ENCODE measurements at regions not wholly inside any gene's neighbourhood (a gene's known extent, or its start where the extent isn't known, plus 50 kb on each side); places are given as distances from the start of the nearest gene placed in this dataset.
"Not testable (repeated sequence)": the region's sequence is repeated elsewhere in the genome, so short reads cannot be mapped to it uniquely, and the experiment has no call there.

DNA sequence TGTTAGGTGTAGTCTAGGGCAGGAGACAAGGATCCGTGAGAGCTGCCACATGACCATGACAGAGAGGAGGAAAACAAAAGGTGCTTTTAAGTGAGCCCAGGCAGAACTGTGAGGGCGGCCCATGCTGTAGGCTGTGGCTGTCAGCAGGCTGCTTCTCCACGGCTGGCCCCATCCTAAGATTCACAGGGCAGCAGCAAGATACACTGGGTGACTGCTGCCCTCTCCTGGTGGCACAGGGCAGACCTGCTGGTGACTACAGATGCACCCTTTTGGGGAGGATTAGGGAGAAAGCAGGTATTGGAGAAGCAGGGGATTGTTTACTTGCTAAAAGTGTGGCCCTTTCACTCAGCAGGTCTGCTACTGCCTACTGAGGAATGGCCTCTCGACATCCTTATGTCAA is 112.2 kb upstream of the CCZ1B start:
- not testable (repeated sequence) for H3K27ac ChIP-seq (ENCODE audit: low read depth, low read length); H3K4me3 ChIP-seq (ENCODE audit: insufficient read depth, low read length); H3K36me3 ChIP-seq (ENCODE audit: insufficient read depth, low read length); H3K27me3 ChIP-seq (ENCODE audit: insufficient read depth, low read length); H4K20me1 ChIP-seq (ENCODE audit: insufficient read depth, low read length); H3K9me3 ChIP-seq (ENCODE audit: low read depth, low read length); H3K79me2 ChIP-seq (ENCODE audit: insufficient read depth, low read length); H3K4me2 ChIP-seq (ENCODE audit: insufficient read depth, low read length); H2AFZ ChIP-seq (ENCODE audit: low read length); DNase-seq (ENCODE audit: insufficient read length, low spot score, missing footprints); H3K4me1 ChIP-seq (ENCODE audit: insufficient read depth, low read length)
- TF ChIP-seq, protein P1, sequence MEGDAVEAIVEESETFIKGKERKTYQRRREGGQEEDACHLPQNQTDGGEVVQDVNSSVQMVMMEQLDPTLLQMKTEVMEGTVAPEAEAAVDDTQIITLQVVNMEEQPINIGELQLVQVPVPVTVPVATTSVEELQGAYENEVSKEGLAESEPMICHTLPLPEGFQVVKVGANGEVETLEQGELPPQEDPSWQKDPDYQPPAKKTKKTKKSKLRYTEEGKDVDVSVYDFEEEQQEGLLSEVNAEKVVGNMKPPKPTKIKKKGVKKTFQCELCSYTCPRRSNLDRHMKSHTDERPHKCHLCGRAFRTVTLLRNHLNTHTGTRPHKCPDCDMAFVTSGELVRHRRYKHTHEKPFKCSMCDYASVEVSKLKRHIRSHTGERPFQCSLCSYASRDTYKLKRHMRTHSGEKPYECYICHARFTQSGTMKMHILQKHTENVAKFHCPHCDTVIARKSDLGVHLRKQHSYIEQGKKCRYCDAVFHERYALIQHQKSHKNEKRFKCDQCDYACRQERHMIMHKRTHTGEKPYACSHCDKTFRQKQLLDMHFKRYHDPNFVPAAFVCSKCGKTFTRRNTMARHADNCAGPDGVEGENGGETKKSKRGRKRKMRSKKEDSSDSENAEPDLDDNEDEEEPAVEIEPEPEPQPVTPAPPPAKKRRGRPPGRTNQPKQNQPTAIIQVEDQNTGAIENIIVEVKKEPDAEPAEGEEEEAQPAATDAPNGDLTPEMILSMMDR (IDR thresholded peaks at IDR 0.05; ENCODE audit: extremely low read depth, low read depth, low read length), result peak; percentile 44

DNA sequence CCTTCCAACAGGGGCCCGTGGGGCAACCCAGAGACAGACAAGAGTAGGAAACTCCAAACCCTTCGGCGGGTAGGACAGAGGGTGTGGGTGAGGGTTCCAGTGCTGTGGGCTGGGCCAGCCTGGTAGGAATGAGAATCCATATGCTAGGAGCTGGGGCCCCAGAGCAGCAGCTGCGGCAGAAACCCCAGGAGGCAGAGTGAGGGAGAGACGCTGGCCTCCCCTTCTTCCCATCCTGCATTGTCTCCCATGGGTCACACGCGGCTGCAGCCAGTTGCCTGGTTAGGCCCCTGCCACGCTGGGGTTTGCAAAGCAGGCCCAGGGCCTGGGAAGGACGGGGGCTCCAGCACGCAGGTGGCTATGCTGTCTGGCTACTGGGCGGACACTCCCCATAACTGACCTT is 113.1 kb upstream of the CCZ1B start:
- not testable (repeated sequence) for H3K36me3 ChIP-seq (ENCODE audit: insufficient read depth, low read length); H3K79me2 ChIP-seq (ENCODE audit: insufficient read depth, low read length); H3K27ac ChIP-seq (ENCODE audit: low read depth, low read length); H3K4me3 ChIP-seq (ENCODE audit: insufficient read depth, low read length); H3K9me3 ChIP-seq (ENCODE audit: low read depth, low read length); H2AFZ ChIP-seq (ENCODE audit: low read length); DNase-seq (ENCODE audit: insufficient read length, low spot score, missing footprints); H4K20me1 ChIP-seq (ENCODE audit: insufficient read depth, low read length); H3K27me3 ChIP-seq (ENCODE audit: insufficient read depth, low read length); H3K4me1 ChIP-seq (ENCODE audit: insufficient read depth, low read length); H3K4me2 ChIP-seq (ENCODE audit: insufficient read depth, low read length)

- not testable (repeated sequence) for H3K4me1 ChIP-seq (ENCODE audit: insufficient read depth, low read length); H3K9me3 ChIP-seq (ENCODE audit: low read depth, low read length); H2AFZ ChIP-seq (ENCODE audit: low read length)
These were observed 113.8 kb upstream of the CCZ1B start for GRCh38 chr7:6939896-6940295.

DNA sequence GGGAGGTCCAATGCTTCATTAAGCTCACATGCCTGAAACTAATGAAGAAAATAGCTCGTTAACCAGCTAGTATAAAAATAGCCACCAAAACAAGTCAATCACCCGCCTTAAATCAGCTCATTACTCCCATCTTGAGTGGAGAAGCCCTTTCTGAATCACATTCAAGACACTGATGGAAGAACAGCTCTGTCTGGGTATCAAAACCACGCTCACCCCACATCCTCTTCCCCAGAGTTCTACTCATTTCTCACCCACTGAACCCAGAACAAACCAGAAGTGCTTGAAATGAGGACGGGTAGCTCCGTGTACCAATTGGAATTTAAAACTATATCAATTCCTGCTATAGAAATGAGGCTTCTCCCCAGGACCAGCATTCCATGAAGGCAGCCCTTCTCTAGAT is 120.8 kb upstream of the CCZ1B start:
- H3K4me3 ChIP-seq (ENCODE audit: insufficient read depth, low read length); H4K20me1 ChIP-seq (ENCODE audit: insufficient read depth, low read length); H3K4me1 ChIP-seq (ENCODE audit: insufficient read depth, low read length); H3K9me3 ChIP-seq (ENCODE audit: low read depth, low read length); H3K27me3 ChIP-seq (ENCODE audit: insufficient read depth, low read length); H3K27ac ChIP-seq (ENCODE audit: low read depth, low read length); H2AFZ ChIP-seq (ENCODE audit: low read length); H3K4me2 ChIP-seq (ENCODE audit: insufficient read depth, low read length); DNase-seq (ENCODE audit: insufficient read length, low spot score, missing footprints); H3K79me2 ChIP-seq (ENCODE audit: insufficient read depth, low read length); H3K36me3 ChIP-seq (ENCODE audit: insufficient read depth, low read length): not testable (repeated sequence)

More at GRCh38 chr7:6939896-6940295, 113.8 kb upstream of the CCZ1B start:
- not testable (repeated sequence) for H3K4me2 ChIP-seq (ENCODE audit: insufficient read depth, low read length); H3K36me3 ChIP-seq (ENCODE audit: insufficient read depth, low read length); H3K79me2 ChIP-seq (ENCODE audit: insufficient read depth, low read length); DNase-seq (ENCODE audit: insufficient read length, low spot score, missing footprints); H3K4me3 ChIP-seq (ENCODE audit: insufficient read depth, low read length); H3K27me3 ChIP-seq (ENCODE audit: insufficient read depth, low read length); H4K20me1 ChIP-seq (ENCODE audit: insufficient read depth, low read length); H3K27ac ChIP-seq (ENCODE audit: low read depth, low read length)

- H3K27ac ChIP-seq (ENCODE audit: low read depth, low read length); H4K20me1 ChIP-seq (ENCODE audit: insufficient read depth, low read length); H3K4me1 ChIP-seq (ENCODE audit: insufficient read depth, low read length); H3K4me3 ChIP-seq (ENCODE audit: insufficient read depth, low read length); H3K36me3 ChIP-seq (ENCODE audit: insufficient read depth, low read length); H3K79me2 ChIP-seq (ENCODE audit: insufficient read depth, low read length); H3K27me3 ChIP-seq (ENCODE audit: insufficient read depth, low read length); H2AFZ ChIP-seq (ENCODE audit: low read length); DNase-seq (ENCODE audit: insufficient read length, low spot score, missing footprints); H3K9me3 ChIP-seq (ENCODE audit: low read depth, low read length); H3K4me2 ChIP-seq (ENCODE audit: insufficient read depth, low read length): not testable (repeated sequence)
These were observed 124.2 kb upstream of the CCZ1B start for GRCh38 chr7:6950231-6950630.

- H2AFZ ChIP-seq (ENCODE audit: low read length); H3K27ac ChIP-seq (ENCODE audit: low read depth, low read length); H3K4me1 ChIP-seq (ENCODE audit: insufficient read depth, low read length); H3K4me3 ChIP-seq (ENCODE audit: insufficient read depth, low read length); H3K4me2 ChIP-seq (ENCODE audit: insufficient read depth, low read length); H3K27me3 ChIP-seq (ENCODE audit: insufficient read depth, low read length); H3K9me3 ChIP-seq (ENCODE audit: low read depth, low read length); H3K79me2 ChIP-seq (ENCODE audit: insufficient read depth, low read length); H3K36me3 ChIP-seq (ENCODE audit: insufficient read depth, low read length); H4K20me1 ChIP-seq (ENCODE audit: insufficient read depth, low read length); DNase-seq (ENCODE audit: insufficient read length, low spot score, missing footprints): not testable (repeated sequence)
These were observed 125.5 kb upstream of the CCZ1B start for GRCh38 chr7:6951553-6951952.
